ENCODE measurements at regions not wholly inside any gene's neighbourhood (a gene's known extent, or its start where the extent isn't known, plus 50 kb on each side); places are given as distances from the start of the nearest gene placed in this dataset.

DNA sequence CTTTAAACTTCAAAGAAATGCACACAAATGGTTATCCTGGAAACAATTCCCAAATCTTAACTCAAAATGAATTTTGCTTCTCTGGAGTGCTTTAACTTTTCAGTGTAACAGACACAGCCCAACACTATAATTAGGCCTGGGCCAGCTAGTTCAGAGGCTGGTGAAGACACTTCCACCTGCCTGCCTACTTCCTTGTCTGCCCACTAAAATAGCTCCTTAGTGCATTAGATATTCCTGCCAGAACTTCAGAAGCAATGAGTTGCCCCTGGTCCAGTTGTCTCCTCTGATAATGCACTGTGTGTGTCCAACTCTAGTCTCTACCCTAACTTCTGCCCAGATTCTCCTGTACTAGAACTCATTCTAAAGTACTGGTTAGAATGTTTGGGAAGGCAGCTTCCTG lies 150.9 kb upstream of the PRSS58 start:
- no peaks in the 10 kb centered on the region for H3K36me3 ChIP-seq (ENCODE audit: insufficient read depth, low read length, poor library complexity, severe bottlenecking)
- H3K27ac ChIP-seq (ENCODE audit: low read depth, low read length, poor library complexity, severe bottlenecking), result no peak overlapping the region
- DNase-seq (ENCODE audit: low spot score), result no peak
- BruUV-seq (replicated peaks), result no TSS peak
- H3K9me3 ChIP-seq (ENCODE audit: low read depth, low read length, poor library complexity, severe bottlenecking), result no peaks in the 10 kb centered on the region
- H3K4me3 ChIP-seq (ENCODE audit: low read depth, low read length, poor library complexity, severe bottlenecking), result no peak overlapping the region
- no peaks in the 10 kb centered on the region for H3K4me1 ChIP-seq (ENCODE audit: insufficient read depth, low read length, poor library complexity, severe bottlenecking)
- ChIA-PET CTCF (no interaction called here), POLR2A (ENCODE audit: low non-redundant PET) (no interaction called here)
- TF ChIP-seq EZH2 (IDR thresholded peaks at IDR 0.05; ENCODE audit: borderline replicate concordance, low read depth, low read length, poor library complexity, severe bottlenecking), result no peak
- TF ChIP-seq, protein P1, sequence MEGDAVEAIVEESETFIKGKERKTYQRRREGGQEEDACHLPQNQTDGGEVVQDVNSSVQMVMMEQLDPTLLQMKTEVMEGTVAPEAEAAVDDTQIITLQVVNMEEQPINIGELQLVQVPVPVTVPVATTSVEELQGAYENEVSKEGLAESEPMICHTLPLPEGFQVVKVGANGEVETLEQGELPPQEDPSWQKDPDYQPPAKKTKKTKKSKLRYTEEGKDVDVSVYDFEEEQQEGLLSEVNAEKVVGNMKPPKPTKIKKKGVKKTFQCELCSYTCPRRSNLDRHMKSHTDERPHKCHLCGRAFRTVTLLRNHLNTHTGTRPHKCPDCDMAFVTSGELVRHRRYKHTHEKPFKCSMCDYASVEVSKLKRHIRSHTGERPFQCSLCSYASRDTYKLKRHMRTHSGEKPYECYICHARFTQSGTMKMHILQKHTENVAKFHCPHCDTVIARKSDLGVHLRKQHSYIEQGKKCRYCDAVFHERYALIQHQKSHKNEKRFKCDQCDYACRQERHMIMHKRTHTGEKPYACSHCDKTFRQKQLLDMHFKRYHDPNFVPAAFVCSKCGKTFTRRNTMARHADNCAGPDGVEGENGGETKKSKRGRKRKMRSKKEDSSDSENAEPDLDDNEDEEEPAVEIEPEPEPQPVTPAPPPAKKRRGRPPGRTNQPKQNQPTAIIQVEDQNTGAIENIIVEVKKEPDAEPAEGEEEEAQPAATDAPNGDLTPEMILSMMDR (conservative IDR thresholded peaks at IDR 0.05; ENCODE audit: low read depth, low read length), result no peak
- peaks cover 10% of the 10 kb centered on the region for H3K27me3 ChIP-seq (replicated peaks; ENCODE audit: insufficient read depth, low read depth, low read length, poor library complexity)
- intact Hi-C loops (cut with micrococcal nuclease; ENCODE audit: unreplicated experiment), result no loop called here

DNA sequence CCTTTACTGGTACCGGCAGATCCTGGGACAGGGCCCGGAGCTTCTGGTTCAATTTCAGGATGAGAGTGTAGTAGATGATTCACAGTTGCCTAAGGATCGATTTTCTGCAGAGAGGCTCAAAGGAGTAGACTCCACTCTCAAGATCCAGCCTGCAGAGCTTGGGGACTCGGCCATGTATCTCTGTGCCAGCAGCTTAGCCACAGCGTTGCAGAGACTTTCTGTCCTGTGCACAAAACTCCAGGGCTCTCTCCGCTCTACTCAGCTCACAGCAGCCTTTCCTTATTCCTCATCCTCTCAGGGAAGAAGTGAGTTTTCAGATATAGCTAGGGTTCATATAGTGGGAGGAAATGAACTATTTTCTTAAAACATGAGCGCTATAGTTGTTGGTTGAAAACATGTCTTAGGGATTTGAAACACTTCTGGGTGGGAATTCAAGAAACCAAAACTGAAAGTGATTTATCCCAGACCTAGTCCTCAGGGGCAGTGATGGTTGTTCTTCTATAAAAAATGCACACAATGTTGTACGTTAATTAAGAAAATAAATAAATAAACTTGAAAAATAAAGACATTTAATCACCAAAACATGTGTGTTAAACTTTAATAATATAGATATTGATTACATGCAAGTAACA lies 150.2 kb upstream of the PRSS58 start:
- Histone ChIP-seq H3K4me1 (ENCODE audit: insufficient read depth, low read length, poor library complexity, severe bottlenecking) (no peaks in the 10 kb centered on the region), H3K27me3 (replicated peaks; ENCODE audit: insufficient read depth, low read depth, low read length, poor library complexity) (peaks cover 16% of the 10 kb centered on the region), H3K27ac (ENCODE audit: low read depth, low read length, poor library complexity, severe bottlenecking) (no peak overlapping the region), H3K9me3 (ENCODE audit: low read depth, low read length, poor library complexity, severe bottlenecking) (no peaks in the 10 kb centered on the region), H3K36me3 (ENCODE audit: insufficient read depth, low read length, poor library complexity, severe bottlenecking) (no peaks in the 10 kb centered on the region), H3K4me3 (ENCODE audit: low read depth, low read length, poor library complexity, severe bottlenecking) (no peak overlapping the region)
- intact Hi-C loops (cut with micrococcal nuclease; ENCODE audit: unreplicated experiment), result no loop called here
- no peak for DNase-seq (ENCODE audit: low spot score)
- ChIA-PET POLR2A (ENCODE audit: low non-redundant PET) (no interaction called here), CTCF (no interaction called here)
- BruUV-seq (replicated peaks), result no TSS peak
- TF ChIP-seq, protein P1 (conservative IDR thresholded peaks at IDR 0.05; ENCODE audit: low read depth, low read length), result no peak
- TF ChIP-seq EZH2 (IDR thresholded peaks at IDR 0.05; ENCODE audit: borderline replicate concordance, low read depth, low read length, poor library complexity, severe bottlenecking), result no peak

DNA sequence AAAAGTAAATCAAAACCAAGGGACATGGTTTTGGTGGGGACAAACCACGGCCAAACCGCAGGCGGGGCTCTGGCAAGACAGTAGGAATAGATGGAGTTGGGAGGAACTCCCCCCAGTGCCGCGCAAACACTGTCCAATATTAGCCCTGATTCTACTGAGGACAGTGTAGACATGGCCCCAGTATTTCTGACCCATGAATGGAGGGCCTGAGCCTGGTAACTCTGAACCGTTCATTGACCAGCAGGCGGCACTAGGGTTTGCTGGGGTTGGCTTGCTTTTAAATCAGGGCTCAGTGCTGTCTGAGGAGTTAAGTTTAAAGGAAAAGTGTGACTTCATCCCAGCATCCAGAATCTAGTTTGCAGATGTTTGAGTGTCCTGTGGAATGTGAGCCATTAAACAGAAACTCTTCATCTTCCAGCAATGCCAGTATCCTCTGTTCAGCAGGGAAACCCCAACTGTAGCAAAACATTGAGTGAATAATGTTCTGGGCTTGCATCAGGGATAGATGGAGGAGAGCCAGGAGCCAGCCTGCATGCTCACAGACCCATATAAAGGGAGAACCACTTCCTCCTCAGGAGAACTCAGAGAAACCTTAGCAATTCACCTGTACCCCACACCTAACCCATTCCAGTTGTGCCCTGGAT lies 147.4 kb upstream of the PRSS58 start:
- Histone ChIP-seq H3K27me3 (replicated peaks; ENCODE audit: insufficient read depth, low read depth, low read length, poor library complexity) (peaks cover 38% of the 10 kb centered on the region), H3K4me1 (ENCODE audit: insufficient read depth, low read length, poor library complexity, severe bottlenecking) (no peaks in the 10 kb centered on the region), H3K36me3 (ENCODE audit: insufficient read depth, low read length, poor library complexity, severe bottlenecking) (no peaks in the 10 kb centered on the region), H3K4me3 (ENCODE audit: low read depth, low read length, poor library complexity, severe bottlenecking) (no peak overlapping the region), H3K9me3 (ENCODE audit: low read depth, low read length, poor library complexity, severe bottlenecking) (no peaks in the 10 kb centered on the region), H3K27ac (ENCODE audit: low read depth, low read length, poor library complexity, severe bottlenecking) (no peak overlapping the region)
- POLR2A ChIA-PET (ENCODE audit: low non-redundant PET), result no interaction called here
- TF ChIP-seq EZH2 (IDR thresholded peaks at IDR 0.05; ENCODE audit: borderline replicate concordance, low read depth, low read length, poor library complexity, severe bottlenecking), result no peak
- TF ChIP-seq, protein P1 (conservative IDR thresholded peaks at IDR 0.05; ENCODE audit: low read depth, low read length), result no peak
- CTCF ChIA-PET, result no interaction called here
- no TSS peak for BruUV-seq (replicated peaks)
- DNase-seq (ENCODE audit: low spot score), result no peak
- intact Hi-C loops (cut with micrococcal nuclease; ENCODE audit: unreplicated experiment), result no loop called here
